ENCODE measurements at regions not wholly inside any gene's neighbourhood (a gene's known extent, or its start where the extent isn't known, plus 50 kb on each side); places are given as distances from the start of the nearest gene placed in this dataset.
"Not testable (repeated sequence)": the region's sequence is repeated elsewhere in the genome, so short reads cannot be mapped to it uniquely, and the experiment has no call there.

DNA sequence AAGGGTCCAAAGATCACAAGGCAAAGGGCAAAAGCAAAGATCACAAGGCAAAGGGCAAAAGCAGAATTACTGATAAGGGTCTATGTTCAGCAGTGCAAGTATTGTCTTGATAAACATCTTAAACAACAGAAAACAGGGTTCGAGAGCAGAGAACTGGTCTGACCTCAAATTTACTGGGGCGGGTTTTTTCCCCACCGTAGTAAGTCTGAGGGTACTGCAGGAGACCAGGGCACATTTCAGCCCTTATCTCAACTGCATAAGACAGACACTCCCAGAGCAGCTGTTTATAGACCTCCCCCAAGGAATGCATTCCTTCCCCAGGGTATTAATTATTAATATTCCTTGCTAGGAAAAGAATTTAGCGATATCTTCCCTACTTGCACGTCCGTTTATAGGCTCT is 61.3 kb downstream of the ZNF860 start:
- DNase-seq (ENCODE audit: low read depth, low spot score) = not testable (repeated sequence)

- DNase-seq (ENCODE audit: low read depth, low spot score) = peak; percentile 41
Measured at GRCh38 chr3:32045091-32045915, 61.1 kb upstream of the GPD1L start.

DNA sequence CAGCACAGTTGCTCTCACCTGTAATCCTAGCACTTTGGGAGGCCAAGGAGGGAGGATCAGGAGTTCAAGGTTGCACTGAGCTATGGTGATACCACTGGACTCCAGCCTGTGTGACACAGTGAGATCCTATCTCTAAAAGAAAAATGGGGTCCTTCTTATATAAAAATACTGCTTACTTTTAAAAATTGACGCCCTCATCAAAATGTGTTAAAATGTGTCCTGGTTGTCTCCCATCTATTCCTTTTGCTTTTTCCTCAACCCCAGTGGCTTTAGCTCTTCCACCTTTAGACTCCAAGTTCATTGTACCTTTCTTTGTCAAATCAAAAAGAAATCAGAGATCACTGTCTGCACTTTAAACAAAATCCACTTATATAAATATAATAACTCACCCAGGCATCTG is 60.3 kb upstream of the GPD1L start:
- no peak for DNase-seq (ENCODE audit: low read depth, low spot score)

GRCh38 chr3:32048487-32049182 is 57.8 kb upstream of the GPD1L start:
- DNase-seq (ENCODE audit: low read depth, low spot score) = no peak

GRCh38 chr3:32049916-32050315 is 56.5 kb upstream of the GPD1L start:
- DNase-seq (ENCODE audit: low read depth, low spot score) = no peak

GRCh38 chr3:32052230-32052629 is 54.2 kb upstream of the GPD1L start:
- not testable (repeated sequence) for DNase-seq (ENCODE audit: low read depth, low spot score)

- not testable (repeated sequence) for DNase-seq (ENCODE audit: low read depth, low spot score)
Measured at GRCh38 chr3:32052851-32053250, 53.6 kb upstream of the GPD1L start.

- no peak for DNase-seq (ENCODE audit: low read depth, low spot score)
Measured at GRCh38 chr3:32056559-32057290, 49.7 kb upstream of the GPD1L start.

Data from brain pericyte (primary cell).